Fibroblast of skin of right biceps (primary cell): ENCODE measurements at regions not wholly inside any gene's neighbourhood (a gene's known extent, or its start where the extent isn't known, plus 50 kb on each side); places are given as distances from the start of the nearest gene placed in this dataset.
A peak's percentile ranks its signal among the peaks of the same experiment; 100 is the strongest.
"Not testable (repeated sequence)": the region's sequence is repeated elsewhere in the genome, so short reads cannot be mapped to it uniquely, and the experiment has no call there.

Experiments
- DNase-seq: peaks from one replicate; pipeline ENCODE4 v3.0.0-alpha.2; 2013

DNA sequence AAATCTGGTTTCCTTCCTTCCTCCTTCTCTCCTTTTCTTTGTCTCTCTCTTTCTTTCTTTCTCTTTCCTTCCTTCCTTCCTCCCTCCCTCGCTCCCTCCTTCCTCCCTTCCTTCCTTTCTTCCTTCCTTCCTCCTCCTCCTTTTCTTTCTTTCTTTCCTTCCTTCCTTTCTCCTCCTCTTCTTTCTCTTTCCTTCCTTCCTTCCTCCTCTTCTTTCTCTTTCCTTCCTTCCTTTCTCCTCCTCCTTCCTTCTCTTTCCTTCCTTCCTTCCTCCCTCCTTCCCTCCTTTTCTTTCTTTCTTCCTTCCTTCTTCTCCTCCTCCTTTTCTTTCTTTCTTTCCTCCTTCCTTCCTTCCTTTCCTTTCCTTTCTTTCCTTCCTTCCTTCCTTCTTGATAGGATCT, 61.2 kb downstream of the VIP start:
- no peak for DNase-seq

DNA sequence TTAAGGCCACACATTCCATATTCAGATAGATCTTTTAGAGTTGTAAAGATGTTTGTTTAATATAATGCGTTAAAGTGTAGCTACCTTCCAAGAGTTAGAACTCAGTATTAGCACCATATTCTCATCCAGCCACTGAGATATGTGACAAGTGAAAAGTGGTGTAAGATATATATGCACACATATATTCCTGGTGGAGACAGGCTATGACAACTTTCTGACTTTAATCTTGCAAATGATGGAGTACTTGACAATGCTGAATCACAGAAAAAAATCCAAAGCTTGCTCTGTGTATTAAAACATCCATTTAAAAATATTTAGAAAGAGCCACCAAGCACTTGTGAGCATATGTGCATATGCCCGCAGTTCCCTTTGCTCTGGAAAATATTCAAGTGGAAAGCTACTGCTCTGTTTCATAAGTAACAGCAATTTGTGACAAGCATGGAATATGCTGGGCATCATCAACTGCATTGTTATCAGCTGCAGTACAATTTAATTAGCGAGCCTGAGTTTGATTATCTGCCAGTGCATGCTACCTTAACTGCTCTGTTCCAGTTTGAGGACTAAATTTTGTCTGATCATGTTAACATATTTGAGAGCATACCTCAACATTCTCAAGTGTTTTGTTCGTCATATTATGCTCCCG, 64.8 kb downstream of the VIP start:
- DNase-seq = no peak

DNA sequence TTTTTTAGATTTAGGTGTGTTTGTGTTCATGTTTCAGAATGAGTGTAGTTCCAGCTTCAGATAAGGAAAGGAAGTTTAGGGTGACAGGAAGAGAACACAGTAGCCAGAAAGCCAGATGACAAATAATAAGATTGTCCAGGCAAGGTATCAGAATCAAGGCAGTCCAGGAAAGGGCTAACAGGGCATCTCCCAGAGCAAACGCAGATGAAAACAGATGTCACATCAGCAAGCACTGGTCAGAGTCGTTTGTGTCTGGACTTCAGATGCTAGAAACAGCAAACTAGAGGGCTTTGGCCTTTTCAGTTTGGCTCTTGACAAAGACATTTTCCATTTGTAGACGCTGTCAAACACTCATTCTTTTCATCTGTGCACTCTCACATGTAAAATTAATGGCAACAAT, 65.5 kb downstream of the VIP start:
- no peak for DNase-seq

DNA sequence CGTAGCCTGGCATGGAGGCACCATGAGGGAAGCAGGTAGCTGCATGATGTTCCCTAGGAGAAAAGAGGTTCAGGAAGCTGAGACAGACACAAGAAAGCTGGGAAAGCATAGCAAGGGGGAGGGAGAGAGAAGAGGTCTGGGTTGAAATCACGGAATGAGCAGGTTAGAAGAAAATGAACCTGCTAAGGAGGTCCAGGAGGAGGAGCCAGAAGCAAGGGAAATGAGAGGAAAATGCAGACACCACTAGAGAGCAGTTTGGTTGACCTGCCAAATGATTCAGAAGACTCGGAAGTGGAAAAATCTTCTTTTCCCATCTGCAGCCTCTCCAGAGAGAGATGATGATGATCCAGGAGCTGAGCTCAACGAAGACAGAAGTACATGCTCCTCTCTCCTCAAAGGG, 70.9 kb downstream of the VIP start:
- no peak for DNase-seq

GRCh38 chr6:152824666-152825065, 74.1 kb downstream of the VIP start:
- no peak for DNase-seq

DNA sequence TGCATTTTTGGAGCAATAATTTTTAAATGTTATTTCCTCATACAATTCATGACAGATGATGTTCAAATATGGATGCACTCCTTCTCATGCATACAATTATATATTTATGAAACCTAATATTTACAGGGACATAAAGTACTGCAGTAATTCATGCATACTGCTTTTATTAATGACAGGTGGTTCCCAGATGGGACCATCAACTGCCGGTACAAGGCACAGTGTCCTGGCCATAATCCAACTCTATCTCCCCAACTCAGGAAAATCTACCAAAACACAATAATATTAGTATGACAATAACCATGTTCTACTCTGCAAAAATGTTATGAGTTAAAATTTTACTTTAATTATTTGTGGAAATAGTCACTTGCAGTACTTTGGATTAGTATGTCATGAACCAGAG, 77.8 kb downstream of the VIP start:
- no peak for DNase-seq

DNA sequence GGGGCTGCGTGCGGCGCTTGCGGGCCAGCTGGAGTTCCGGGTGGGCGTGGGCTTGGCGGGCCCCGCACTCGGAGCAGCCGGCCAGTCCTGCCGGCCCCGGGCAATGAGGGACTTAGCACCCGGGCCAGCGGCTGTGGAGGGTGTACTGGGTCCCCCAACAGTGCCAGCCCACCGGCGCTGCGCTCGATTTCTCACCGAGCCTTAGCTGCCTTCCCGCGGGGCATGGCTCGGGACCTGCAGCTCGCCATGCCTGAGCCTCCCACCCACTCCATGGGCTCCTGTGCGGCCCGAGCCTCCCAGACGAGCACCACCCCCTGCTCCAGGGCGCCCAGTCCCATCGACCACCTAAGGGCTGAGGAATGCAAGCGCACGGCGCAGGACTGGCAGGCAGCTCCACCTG, 83.8 kb downstream of the VIP start:
- not testable (repeated sequence) for DNase-seq

GRCh38 chr6:152836523-152836922, 85.9 kb downstream of the VIP start:
- no peak for DNase-seq

DNA sequence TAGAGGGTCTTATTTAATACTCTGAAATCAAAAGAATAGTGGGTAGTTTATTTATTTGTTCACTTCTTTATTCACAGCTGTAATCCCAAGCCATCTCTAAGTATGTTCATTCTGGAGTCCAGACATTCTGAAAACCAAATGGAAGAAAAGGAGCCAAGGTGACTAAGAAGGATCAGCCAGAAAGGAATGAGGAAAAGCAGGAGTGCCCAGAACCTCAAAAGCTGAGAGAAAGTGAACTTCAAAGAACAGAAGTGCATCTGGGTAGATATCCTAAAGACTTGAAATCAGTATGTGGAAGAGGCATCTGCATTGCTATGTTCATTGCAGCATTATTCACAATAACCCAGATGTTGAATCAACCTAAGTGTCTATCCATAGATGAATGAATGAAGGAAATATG, 94.8 kb downstream of the VIP start:
- no peak for DNase-seq

DNA sequence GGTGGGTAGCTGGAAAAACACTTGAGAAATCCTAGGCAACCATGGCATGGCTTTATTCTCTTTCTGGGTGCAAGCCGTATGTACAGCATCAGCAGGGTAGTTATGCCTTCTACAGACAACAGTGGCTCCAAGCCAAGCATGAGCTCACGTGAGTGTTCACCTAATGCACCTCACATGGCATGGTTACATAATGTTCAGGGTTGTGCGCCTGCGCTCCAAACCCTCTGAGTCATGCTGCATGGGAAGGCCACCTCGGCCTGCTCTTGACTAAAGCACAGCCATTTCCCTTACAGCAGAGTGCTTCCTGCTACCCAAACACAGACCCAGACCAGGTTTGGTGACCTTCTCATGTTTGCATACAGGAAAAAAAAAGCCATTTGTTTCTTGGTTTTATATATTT, 96.2 kb downstream of the VIP start:
- DNase-seq = no peak

- no peak for DNase-seq
Measured at GRCh38 chr6:152848919-152849318, 98.3 kb downstream of the VIP start.

- DNase-seq = no peak
Measured at GRCh38 chr6:152854086-152854795, 103.6 kb downstream of the VIP start.

- no peak for DNase-seq
Measured at GRCh38 chr6:152858141-152858540, 107.5 kb downstream of the VIP start.

- no peak for DNase-seq
Measured at GRCh38 chr6:152859225-152859624, 108.6 kb downstream of the VIP start.

DNA sequence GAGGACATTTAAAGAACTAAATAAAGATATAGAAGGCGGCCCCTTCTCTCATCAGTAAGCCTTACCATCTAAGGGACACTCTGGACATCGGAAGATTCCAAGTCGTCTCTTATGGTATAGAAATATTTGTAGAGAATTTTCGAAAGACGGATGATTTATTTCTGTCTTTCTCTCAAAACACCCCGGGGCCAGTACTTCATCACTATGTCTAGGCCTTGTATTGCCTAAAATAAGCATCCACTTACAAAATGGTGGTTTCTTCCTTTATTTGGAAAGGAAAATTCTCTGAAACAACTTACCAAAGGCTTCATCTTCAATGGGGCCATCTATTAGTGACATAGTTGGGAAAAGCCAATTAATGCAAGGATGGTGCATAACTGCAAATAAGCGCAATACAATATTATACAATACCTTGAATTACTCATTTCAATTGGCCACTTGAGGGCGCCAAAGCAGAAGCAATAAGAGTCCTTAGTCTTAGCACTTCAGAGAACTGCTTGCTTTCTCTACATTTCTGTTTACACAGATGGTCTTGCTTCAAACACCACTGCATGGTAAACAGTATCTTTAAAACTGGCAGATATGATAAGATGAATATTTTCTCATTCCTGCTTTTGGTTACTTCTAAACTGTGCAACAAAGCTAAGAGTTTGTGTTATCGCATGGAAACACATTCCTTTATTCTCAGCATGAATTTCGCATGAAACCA, 113.2 kb downstream of the VIP start:
- DNase-seq = peak; percentile 64

DNA sequence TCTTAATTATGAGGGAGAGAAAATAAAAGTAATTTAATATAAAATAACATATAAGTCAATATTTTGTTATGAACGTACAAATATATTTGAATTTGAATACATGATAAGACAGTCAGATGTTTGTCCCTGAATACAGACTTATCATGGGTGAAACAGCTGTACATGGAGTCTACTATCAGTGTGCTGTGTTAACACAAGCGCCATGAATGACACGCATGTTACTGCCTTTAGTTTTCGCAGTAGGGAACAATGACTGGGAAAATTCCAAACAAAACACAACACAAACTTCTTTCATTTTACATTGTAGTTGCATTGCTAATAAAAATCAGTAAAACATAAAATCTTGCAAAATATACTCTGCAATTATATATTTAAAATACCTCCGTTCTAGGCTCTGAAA, 108.6 kb downstream of the FBXO5 start:
- DNase-seq = no peak

DNA sequence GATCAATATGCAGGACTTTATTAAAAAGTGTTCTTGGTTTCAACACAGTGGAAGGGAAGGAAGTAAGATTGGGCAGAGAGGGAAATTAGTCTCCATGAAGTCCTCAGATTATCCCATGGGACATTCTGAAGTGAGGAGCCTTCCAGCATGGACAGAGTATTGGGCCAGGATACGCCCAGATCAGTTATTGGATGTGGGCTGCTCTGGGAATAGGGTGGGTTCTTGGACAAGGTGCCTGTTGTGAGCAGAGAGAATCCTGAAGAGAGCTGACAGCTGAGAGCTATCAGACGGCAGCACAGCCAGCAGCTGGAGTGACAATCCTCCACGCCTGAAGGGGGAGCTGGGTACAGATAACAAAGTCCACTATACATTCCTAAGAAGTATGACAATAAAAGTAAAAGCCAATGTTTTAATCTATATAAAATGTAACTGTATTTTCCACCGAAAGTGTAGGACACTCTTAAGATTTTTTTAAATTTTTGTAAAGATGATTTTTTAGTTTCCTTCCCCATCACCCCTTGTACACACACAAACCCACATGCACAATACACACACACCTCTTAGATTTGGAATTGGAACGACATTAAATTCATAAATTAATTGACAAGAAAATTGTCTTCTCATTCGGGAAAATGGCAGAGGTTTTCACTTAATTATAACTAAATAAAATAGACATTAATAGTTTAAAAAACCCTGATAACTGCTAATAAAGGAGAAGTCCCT, 107.8 kb downstream of the FBXO5 start:
- no peak for DNase-seq

DNA sequence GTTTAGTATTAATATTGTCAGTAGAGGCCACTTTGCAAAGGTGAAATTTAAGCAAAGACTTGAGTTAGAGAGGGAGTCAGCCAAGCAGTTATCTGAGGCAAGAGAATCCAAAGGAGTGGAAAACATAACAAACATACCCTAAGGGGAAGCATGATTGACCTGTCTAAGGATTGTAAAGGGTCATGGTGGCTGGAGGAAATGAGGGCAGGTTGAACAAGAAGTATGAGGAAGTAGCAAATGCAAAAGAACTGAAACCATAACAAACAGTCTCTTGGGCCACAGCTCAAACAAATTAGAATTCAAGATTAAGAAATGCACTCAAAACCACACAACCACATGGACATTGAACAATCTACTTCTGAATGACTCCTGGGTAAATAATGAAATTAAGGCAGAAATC, 103.2 kb downstream of the FBXO5 start:
- no peak for DNase-seq

- no peak for DNase-seq
Measured at GRCh38 chr6:152893187-152893586, 89.7 kb downstream of the FBXO5 start.

DNA sequence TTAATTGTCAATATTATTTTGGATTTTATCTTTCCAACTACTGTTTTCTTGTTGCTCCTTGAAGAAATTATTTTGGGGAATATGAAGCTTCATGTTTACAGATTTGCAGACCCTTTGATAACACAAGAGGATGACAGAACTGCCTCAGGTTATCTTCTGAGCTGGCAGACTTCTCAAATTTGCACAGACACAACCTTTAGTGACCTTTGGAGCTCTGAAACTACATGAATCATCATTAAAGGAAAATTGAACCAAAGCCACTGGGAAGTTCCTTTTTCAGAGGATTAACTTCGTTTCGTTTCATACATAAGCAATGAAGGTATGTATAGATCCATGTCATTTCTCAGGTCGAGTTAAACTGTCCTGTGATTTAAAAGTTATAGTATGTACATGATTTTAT, 85.9 kb downstream of the FBXO5 start:
- DNase-seq = no peak

DNA sequence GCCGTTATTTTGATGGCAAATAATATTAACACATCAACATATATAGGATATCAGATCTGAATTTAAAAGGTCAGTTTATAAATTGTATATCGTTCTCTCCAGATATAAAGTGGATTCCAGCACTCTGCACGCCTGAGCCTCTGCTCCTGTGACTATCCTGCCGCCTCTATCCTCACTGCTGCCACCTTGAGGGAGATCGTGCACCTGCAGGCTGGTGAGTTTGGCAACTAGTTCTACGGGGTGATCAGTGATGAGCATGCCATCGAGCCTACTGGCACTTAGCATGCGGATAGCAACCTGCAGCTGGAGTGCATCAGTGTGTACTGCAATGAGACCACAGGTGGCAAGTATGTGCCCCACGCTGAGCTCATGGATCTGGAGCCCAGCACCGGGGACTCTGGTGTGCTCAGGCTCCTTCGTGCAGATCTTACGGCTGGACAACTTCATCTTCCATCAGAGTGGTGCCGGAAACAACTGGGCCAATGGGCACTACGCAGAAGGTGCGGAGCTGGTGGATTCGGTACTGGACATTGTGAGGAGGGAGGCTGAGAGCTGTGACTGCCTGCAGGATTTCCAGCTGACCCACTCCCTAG, 84.9 kb downstream of the FBXO5 start:
- DNase-seq = peak; percentile 48

DNA sequence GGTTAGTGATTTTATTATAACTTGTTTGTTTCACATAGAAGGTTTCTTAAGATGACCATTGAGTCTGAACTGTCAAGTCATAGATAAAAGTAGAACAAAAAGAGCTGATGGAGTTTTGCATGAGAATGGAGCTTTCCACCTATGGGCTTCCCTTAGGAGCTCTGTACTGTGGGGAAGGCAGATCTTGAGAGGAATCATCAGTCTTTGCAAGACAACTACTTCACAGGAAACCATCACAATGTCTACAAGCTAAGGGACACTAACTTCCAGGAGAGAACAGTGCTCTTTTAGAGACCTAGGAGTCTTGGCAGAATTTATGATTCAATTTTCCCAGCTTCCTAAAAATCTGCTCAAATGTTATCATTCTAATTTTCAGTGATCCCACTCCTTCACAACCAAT, 78.2 kb downstream of the FBXO5 start:
- no peak for DNase-seq
